Uterus (tissue), 2 donors: ENCODE measurements at regions not wholly inside any gene's neighbourhood (a gene's known extent, or its start where the extent isn't known, plus 50 kb on each side); places are given as distances from the start of the nearest gene placed in this dataset.

Source experiments
- CTCF ChIP-seq, 4 experiments: fragments of 200-600 bp in 2 of 4; fragments of 450-650 bp in 2 of 4; sonication (generic) in 2 of 4; IDR thresholded peaks; one replicate each; pipeline ENCODE4 v1.5.1; 2016 to 2019; ENCODE audit warnings: antibody characterized with exemption in 4 of 4, mild to moderate bottlenecking in 2 of 4, moderate library complexity in 1 of 4
- POLR2A ChIP-seq, 2 donors: fragments of 450-650 bp; IDR thresholded peaks; one replicate each; pipeline ENCODE4 v1.6.1; 2016; ENCODE audit warnings: antibody characterized with exemption in 2 of 2, mild to moderate bottlenecking in 1 of 2, moderate library complexity in 1 of 2

- TF ChIP-seq CTCF (IDR thresholded peaks at IDR 0.05), result no peak
- TF ChIP-seq POLR2A (IDR thresholded peaks at IDR 0.05), result no peak
Measured at GRCh38 chr10:8998751-8999150, 944.3 kb downstream of the GATA3 start.
